Endothelial cell of umbilical vein (primary cell): ENCODE measurements at regions not wholly inside any gene's neighbourhood (a gene's known extent, or its start where the extent isn't known, plus 50 kb on each side); places are given as distances from the start of the nearest gene placed in this dataset.
"Not testable (repeated sequence)": the region's sequence is repeated elsewhere in the genome, so short reads cannot be mapped to it uniquely, and the experiment has no call there.

Experiments
- BruUV-seq: library from RNA; stranded (reverse); fragments of 400-500 nt; replicated peaks from 2 replicates; lab custom pipeline; 2021; lab: Mats Ljungman, UMichigan
- CTCF ChIA-PET: fragments of 300-600, 350-600 bp; sonication (Branson Sonifier 250); formaldehyde crosslinking; loops from one replicate; lab custom pipeline; 2021; ENCODE audit warnings: antibody characterized with exemption, inconsistent platforms; lab: Charles Lee
- POLR2A ChIA-PET: fragments of 300-600, 350-600 bp; sonication (Branson Sonifier 250); formaldehyde crosslinking; loops from one replicate; lab custom pipeline; 2021; ENCODE audit warnings: antibody characterized with exemption, inconsistent platforms; lab: Charles Lee
- DNase-seq: peaks from one replicate; pipeline ENCODE4 v3.0.0-alpha.2; 2011; ENCODE audit warnings: low read depth, low spot score
- FAIRE-seq: peaks from 2 replicates; lab custom pipeline; 2011; peaks lifted over from hg19 to GRCh38; lab: Jason Lieb, UNC
- H2AFZ ChIP-seq: 2 replicates; pipeline ENCODE4 v1.6.0; 2012; ENCODE audit warnings: low read depth, low read length, control low read depth, inconsistent platforms
- H3K27ac ChIP-seq: 2 replicates; pipeline ENCODE4 v1.5.1; 2011; ENCODE audit warnings: low read depth, mild to moderate bottlenecking, control low read depth, low read length, moderate library complexity; ENCODE audit not compliant: insufficient read depth
- H3K27me3 ChIP-seq, 2 experiments: 2 replicates each; pipeline versions ENCODE4 v1.6.0 to v1.6.1; 2011; ENCODE audit warnings: low read length in 2 of 2, mixed read lengths in 1 of 2; ENCODE audit not compliant: control insufficient read depth in 2 of 2, insufficient read depth in 2 of 2
- H3K36me3 ChIP-seq, 2 experiments: 2 replicates in 1 of 2; 3 replicates in 1 of 2; pipeline ENCODE4 v1.5.1; 2011; ENCODE audit warnings: low read length in 2 of 2, mild to moderate bottlenecking in 1 of 2, moderate library complexity in 1 of 2; ENCODE audit not compliant: control insufficient read depth in 2 of 2, insufficient read depth in 2 of 2; ENCODE audit errors: extremely low read depth in 1 of 2
- H3K4me1 ChIP-seq: 3 replicates; pipeline ENCODE4 v1.5.1; 2011; ENCODE audit warnings: mild to moderate bottlenecking, low read length; ENCODE audit not compliant: control insufficient read depth, insufficient read depth; ENCODE audit errors: extremely low read depth
- H3K4me2 ChIP-seq: 2 replicates; pipeline ENCODE4 v1.6.1; 2011; ENCODE audit warnings: low read length, control low read depth, mixed read lengths; ENCODE audit not compliant: insufficient read depth
- H3K4me3 ChIP-seq, 3 experiments: fragments of 200-600 bp in 1 of 3; sonication (generic), shearing (Covaris generic) in 1 of 3; replicated peaks in 1 of 3; 2 replicates each; pipeline ENCODE4 v1.5.1; 2011 to 2016; ENCODE audit warnings: control low read depth in 3 of 3, low read length in 3 of 3, mild to moderate bottlenecking in 2 of 3, inconsistent platforms in 1 of 3, low read depth in 1 of 3, moderate library complexity in 1 of 3; ENCODE audit not compliant: insufficient read depth in 1 of 3
- H3K79me2 ChIP-seq: 2 replicates; pipeline ENCODE4 v1.6.0; 2012; ENCODE audit warnings: low read length, inconsistent platforms; ENCODE audit not compliant: control insufficient read depth, insufficient read depth
- H3K9ac ChIP-seq: replicated peaks from 2 replicates; pipeline ENCODE3; 2011; ENCODE audit warnings: low read length, control low read depth; ENCODE audit not compliant: insufficient read depth; ENCODE audit errors: extremely low read depth
- H3K9me1 ChIP-seq: replicated peaks from 3 replicates; pipeline ENCODE4 v1.6.0; 2011; ENCODE audit warnings: mild to moderate bottlenecking, low read length; ENCODE audit not compliant: control insufficient read depth, insufficient read depth; ENCODE audit errors: extremely low read depth
- H3K9me3 ChIP-seq: replicated peaks from 2 replicates; pipeline ENCODE4 v1.5.1; 2012; ENCODE audit warnings: low read length, inconsistent platforms; ENCODE audit not compliant: control insufficient read depth, insufficient read depth
- H4K20me1 ChIP-seq: replicated peaks from 2 replicates; pipeline ENCODE3; 2011; ENCODE audit warnings: mild to moderate bottlenecking, low read length; ENCODE audit not compliant: control insufficient read depth, insufficient read depth; ENCODE audit errors: extremely low read depth
- CTCF ChIP-seq, 2 donors: IDR thresholded peaks; 1 replicate in 1 of 2; 2 replicates in 1 of 2; pipeline ENCODE4 v1.5.1; 2011; ENCODE audit warnings: low read length in 2 of 2, mild to moderate bottlenecking in 2 of 2, moderate library complexity in 2 of 2, control low read depth in 1 of 2, inconsistent platforms in 1 of 2, low read depth in 1 of 2; ENCODE audit not compliant: insufficient read depth in 1 of 2; ENCODE audit errors: extremely low read depth in 1 of 2
- EZH2 ChIP-seq: IDR thresholded peaks from 2 replicates; pipeline ENCODE4 v1.6.1; 2012; ENCODE audit warnings: borderline replicate concordance, low read depth, mild to moderate bottlenecking, moderate library complexity, low read length, inconsistent platforms; ENCODE audit not compliant: severe bottlenecking
- FOS ChIP-seq: IDR thresholded peaks from 2 replicates; pipeline ENCODE4 v1.6.1; 2011; ENCODE audit warnings: mild to moderate bottlenecking, low read length, moderate library complexity, borderline replicate concordance; ENCODE audit not compliant: insufficient read depth
- GATA2 ChIP-seq: IDR thresholded peaks from 2 replicates; pipeline ENCODE4 v1.7.0; 2011; ENCODE audit warnings: low read depth, mild to moderate bottlenecking, moderate library complexity, mixed read lengths, low read length; ENCODE audit not compliant: insufficient read length, insufficient read depth
- JUN ChIP-seq: IDR thresholded peaks from 2 replicates; pipeline ENCODE4 v1.6.1; 2011; ENCODE audit warnings: borderline replicate concordance, low read depth; ENCODE audit not compliant: insufficient read length, insufficient read depth
- MYC ChIP-seq: IDR thresholded peaks from one replicate; pipeline ENCODE4 v1.6.1; 2011; ENCODE audit warnings: mild to moderate bottlenecking, low read depth, low read length
- POLR2A ChIP-seq: IDR thresholded peaks from 2 replicates; pipeline ENCODE4 v1.6.1; 2012; ENCODE audit warnings: low read depth, mild to moderate bottlenecking, control low read depth, low read length
- POLR2AphosphoS5 ChIP-seq: IDR thresholded peaks from 2 replicates; pipeline ENCODE4 v1.6.1; 2012; ENCODE audit warnings: low read depth, mild to moderate bottlenecking, control low read depth, low read length, moderate library complexity; ENCODE audit not compliant: insufficient read depth
- dilution Hi-C: fragments of 300-500 bp; cut with MboI; formaldehyde crosslinking; loops from one replicate; pipeline ENCODE4 v1.15.0; 2019; ENCODE audit warnings: low sequenced_read_pairs; ENCODE audit not compliant: extremely low pct_ligation_motif_present
- intact Hi-C: fragments of 100-400 bp; cut with micrococcal nuclease; formaldehyde crosslinking; loops from one replicate; pipeline ENCODE4 v1.10.0; 2022
- TF ChIP-seq, protein P1 (sequence below): IDR thresholded peaks from 2 replicates; pipeline ENCODE4 v1.6.1; 2011; ENCODE audit not compliant: insufficient read depth, insufficient read length

- H3K4me1 ChIP-seq, H3K9ac ChIP-seq, H3K27me3 ChIP-seq, POLR2A ChIA-PET, H2AFZ ChIP-seq, dilution Hi-C loops, intact Hi-C loops, H3K4me3 ChIP-seq, DNase-seq, H4K20me1 ChIP-seq, H3K36me3 ChIP-seq, FAIRE-seq, H3K4me2 ChIP-seq, H3K79me2 ChIP-seq, H3K27ac ChIP-seq, H3K9me1 ChIP-seq, BruUV-seq, CTCF ChIA-PET, H3K9me3 ChIP-seq: not testable (repeated sequence)
Measured at GRCh38 chrX:835857-836256, 205.3 kb downstream of the SHOX start.

DNA sequence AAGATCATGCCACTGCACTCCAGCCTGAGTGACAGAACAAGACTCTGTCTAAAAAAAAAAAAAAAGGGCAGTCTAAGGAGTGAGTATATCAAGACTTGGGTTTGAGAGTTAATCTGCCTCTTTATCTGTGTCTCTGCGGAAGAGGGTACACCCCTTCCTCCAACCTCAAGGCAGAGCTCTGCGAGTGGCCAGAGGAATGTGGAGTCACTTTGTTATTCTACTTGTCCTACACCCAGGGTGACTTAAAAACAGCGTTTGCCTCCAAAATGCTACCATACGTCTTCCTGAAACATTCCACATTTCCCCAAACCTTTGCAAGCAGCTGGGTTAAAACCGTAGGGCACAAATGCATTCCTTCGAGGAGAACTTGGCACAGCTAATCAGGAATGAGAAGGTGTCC, 199.9 kb downstream of the SHOX start:
- no peak for FAIRE-seq
- intact Hi-C loops, result no loop called here
- H3K4me2 ChIP-seq, result no peak overlapping the region
- H3K9me3 ChIP-seq, result no peaks in the 10 kb centered on the region
- no peak overlapping the region for H3K27ac ChIP-seq
- no peak for TF ChIP-seq FOS
- TF ChIP-seq, protein P1, sequence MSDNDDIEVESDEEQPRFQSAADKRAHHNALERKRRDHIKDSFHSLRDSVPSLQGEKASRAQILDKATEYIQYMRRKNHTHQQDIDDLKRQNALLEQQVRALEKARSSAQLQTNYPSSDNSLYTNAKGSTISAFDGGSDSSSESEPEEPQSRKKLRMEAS, result no peak
- TF ChIP-seq CTCF (IDR thresholded peaks at IDR 0.05; ENCODE audit: extremely low read depth in 1 of 2, insufficient read depth in 1 of 2, low read depth in 1 of 2, low read length in 2 of 2), result no peak
- no peak for TF ChIP-seq EZH2
- TF ChIP-seq POLR2A, result no peak
- no peak for TF ChIP-seq MYC
- TF ChIP-seq GATA2, result no peak
- TF ChIP-seq JUN, result no peak
- TF ChIP-seq POLR2AphosphoS5, result no peak
- H2AFZ ChIP-seq, result no peak overlapping the region
- H3K27me3 ChIP-seq, result no peaks in the 10 kb centered on the region
- no peak for DNase-seq
- dilution Hi-C loops, result no loop called here
- H3K4me3 ChIP-seq, result no peak overlapping the region
- H3K4me1 ChIP-seq, result no peaks in the 10 kb centered on the region
- POLR2A ChIA-PET, result no interaction called here
- BruUV-seq, result no TSS peak
- no peaks in the 10 kb centered on the region for H4K20me1 ChIP-seq
- H3K9ac ChIP-seq, result no peak overlapping the region
- no peaks in the 10 kb centered on the region for H3K79me2 ChIP-seq
- CTCF ChIA-PET, result no interaction called here
- H3K9me1 ChIP-seq, result no peaks in the 10 kb centered on the region
- H3K36me3 ChIP-seq, result no peaks in the 10 kb centered on the region
